ENCODE measurements at regions not wholly inside any gene's neighbourhood (a gene's known extent, or its start where the extent isn't known, plus 50 kb on each side); places are given as distances from the start of the nearest gene placed in this dataset.
"Not testable (repeated sequence)": the region's sequence is repeated elsewhere in the genome, so short reads cannot be mapped to it uniquely, and the experiment has no call there.

- CTCF ChIA-PET = not testable (repeated sequence)
These were observed 52.1 kb upstream of the FAM124A start for GRCh38 chr13:51170128-51170497.

DNA sequence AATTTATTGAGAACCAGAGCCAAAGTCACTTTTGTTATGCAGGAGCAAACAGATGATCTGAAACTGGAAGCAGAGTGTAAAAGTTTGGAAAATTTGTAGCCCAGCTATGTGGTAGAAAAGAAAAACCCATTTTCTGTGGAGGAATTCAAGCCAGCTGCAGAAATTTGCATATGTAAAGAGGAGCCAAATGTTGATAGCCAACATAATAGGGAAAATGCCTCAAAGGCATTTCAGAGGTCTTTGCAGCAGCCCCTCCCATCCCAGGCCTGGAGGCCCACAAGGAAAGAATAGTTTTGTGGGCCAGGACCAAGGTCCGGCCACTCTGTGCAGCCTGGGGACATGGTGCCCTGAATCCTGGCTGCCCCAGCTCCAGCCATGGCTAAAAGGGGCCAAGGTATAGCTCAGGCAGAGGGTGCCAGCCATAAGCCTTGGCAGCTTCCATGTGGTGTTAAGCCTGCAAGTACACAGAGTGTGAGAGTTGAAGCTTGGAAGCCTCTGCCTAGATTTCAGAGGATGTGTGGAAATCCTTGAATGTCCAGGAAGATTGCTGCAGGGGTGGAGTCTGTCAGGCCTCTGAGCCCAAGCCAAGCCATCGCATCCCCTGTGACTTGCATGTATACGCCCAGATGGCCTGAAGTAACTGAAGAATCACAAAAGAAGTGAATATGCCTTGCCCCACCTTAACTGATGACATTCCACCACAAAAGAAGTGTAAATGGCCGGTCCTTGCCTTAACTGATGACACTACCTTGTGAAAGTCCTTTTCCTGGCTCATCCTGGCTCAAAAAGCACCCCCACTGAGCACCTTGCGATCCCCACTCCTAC, 52.7 kb upstream of the FAM124A start:
- H3K27ac Mint-ChIP-seq, DNase-seq: not testable (repeated sequence)

More at GRCh38 chr13:51170128-51170497, 52.1 kb upstream of the FAM124A start:
- H3K27me3 Mint-ChIP-seq; H3K27ac Mint-ChIP-seq; H3K9me3 Mint-ChIP-seq; H3K4me1 Mint-ChIP-seq (ENCODE audit: low read depth); POLR2A ChIA-PET; ATAC-seq; H3K4me3 Mint-ChIP-seq; H3K36me3 Mint-ChIP-seq (ENCODE audit: low read depth); intact Hi-C loops (cut with micrococcal nuclease); DNase-seq: not testable (repeated sequence)

DNA sequence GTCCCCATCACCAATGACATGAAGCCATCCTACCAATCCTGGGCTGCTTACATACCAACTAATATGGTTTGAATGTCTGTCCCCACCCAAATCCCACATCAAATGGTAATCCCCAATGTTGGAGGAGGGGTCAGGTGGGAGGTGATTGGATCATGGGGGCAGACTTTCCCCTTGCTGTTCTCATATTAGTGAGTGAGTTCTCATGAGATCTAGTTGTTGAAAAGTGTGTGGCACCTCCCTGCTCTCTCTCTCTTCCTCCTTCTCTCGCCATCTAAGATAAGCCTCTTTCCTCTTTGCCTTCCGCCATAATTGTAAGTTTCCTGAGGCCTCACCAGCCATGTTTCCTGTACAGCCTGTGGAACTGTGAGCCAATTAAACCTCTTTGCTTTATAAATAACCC, 53.6 kb upstream of the FAM124A start:
- no peak overlapping the region for H3K27ac Mint-ChIP-seq
- no peaks in the 10 kb centered on the region for H3K9me3 Mint-ChIP-seq
- ATAC-seq (no peak), DNase-seq (no peak)
- H3K27me3 Mint-ChIP-seq = peaks cover 7% of the 10 kb centered on the region
- intact Hi-C loops (cut with micrococcal nuclease) = no loop called here
- TF ChIP-seq, protein P1, sequence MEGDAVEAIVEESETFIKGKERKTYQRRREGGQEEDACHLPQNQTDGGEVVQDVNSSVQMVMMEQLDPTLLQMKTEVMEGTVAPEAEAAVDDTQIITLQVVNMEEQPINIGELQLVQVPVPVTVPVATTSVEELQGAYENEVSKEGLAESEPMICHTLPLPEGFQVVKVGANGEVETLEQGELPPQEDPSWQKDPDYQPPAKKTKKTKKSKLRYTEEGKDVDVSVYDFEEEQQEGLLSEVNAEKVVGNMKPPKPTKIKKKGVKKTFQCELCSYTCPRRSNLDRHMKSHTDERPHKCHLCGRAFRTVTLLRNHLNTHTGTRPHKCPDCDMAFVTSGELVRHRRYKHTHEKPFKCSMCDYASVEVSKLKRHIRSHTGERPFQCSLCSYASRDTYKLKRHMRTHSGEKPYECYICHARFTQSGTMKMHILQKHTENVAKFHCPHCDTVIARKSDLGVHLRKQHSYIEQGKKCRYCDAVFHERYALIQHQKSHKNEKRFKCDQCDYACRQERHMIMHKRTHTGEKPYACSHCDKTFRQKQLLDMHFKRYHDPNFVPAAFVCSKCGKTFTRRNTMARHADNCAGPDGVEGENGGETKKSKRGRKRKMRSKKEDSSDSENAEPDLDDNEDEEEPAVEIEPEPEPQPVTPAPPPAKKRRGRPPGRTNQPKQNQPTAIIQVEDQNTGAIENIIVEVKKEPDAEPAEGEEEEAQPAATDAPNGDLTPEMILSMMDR (IDR thresholded peaks at IDR 0.05) = no peak
- H3K4me1 Mint-ChIP-seq (ENCODE audit: low read depth) = no peaks in the 10 kb centered on the region
- ChIA-PET CTCF (no interaction called here), POLR2A (no interaction called here)
- H3K36me3 Mint-ChIP-seq (ENCODE audit: low read depth) = no peaks in the 10 kb centered on the region
- H3K4me3 Mint-ChIP-seq = no peak overlapping the region

More for the DNA sequence above, 52.7 kb upstream of the FAM124A start:
- H3K4me1 Mint-ChIP-seq (ENCODE audit: low read depth); CTCF ChIA-PET; H3K4me3 Mint-ChIP-seq; H3K27me3 Mint-ChIP-seq; H3K9me3 Mint-ChIP-seq; intact Hi-C loops (cut with micrococcal nuclease); ATAC-seq; H3K36me3 Mint-ChIP-seq (ENCODE audit: low read depth); POLR2A ChIA-PET: not testable (repeated sequence)

GRCh38 chr13:51167393-51168191, 54.6 kb upstream of the FAM124A start:
- DNase-seq = no peak
- POLR2A ChIA-PET = no interaction called here
- Mint-ChIP-seq H3K27ac (no peak overlapping the region), H3K9me3 (no peaks in the 10 kb centered on the region), H3K4me1 (ENCODE audit: low read depth) (no peaks in the 10 kb centered on the region), H3K4me3 (no peak overlapping the region), H3K36me3 (ENCODE audit: low read depth) (no peaks in the 10 kb centered on the region), H3K27me3 (peaks cover 7% of the 10 kb centered on the region)
- TF ChIP-seq, protein P1 (IDR thresholded peaks at IDR 0.05) = no peak
- intact Hi-C loops (cut with micrococcal nuclease) = no loop called here
- CTCF ChIA-PET = no interaction called here
- ATAC-seq = no peak

- ChIA-PET POLR2A (interaction anchor here (0.6 kb wide), 1 partner anchor 14 kb away, joined by 4 read pairs; no protein-coding TSS in a partner anchor), CTCF (interaction anchor here (0.7 kb wide), 1 partner anchor 114 kb away, joined by 3 read pairs; no protein-coding TSS in a partner anchor)
These were observed 51.6 kb upstream of the C13orf42 start for GRCh38 chr13:51162701-51163100.

More at GRCh38 chr13:51162701-51163100, 51.6 kb upstream of the C13orf42 start:
- peaks cover 4% of the 10 kb centered on the region for H3K4me1 Mint-ChIP-seq (ENCODE audit: low read depth)
- H3K9me3 Mint-ChIP-seq = no peaks in the 10 kb centered on the region
- TF ChIP-seq, protein P1 (IDR thresholded peaks at IDR 0.05) = no peak
- no peak for ATAC-seq
- H3K4me3 Mint-ChIP-seq = no peak overlapping the region
- no peak overlapping the region for H3K27ac Mint-ChIP-seq
- no peaks in the 10 kb centered on the region for H3K36me3 Mint-ChIP-seq (ENCODE audit: low read depth)
- no peaks in the 10 kb centered on the region for H3K27me3 Mint-ChIP-seq
- intact Hi-C loops (cut with micrococcal nuclease) = no loop called here
- DNase-seq = no peak

Measured in activated CD8-positive, alpha-beta T cell treated with anti-CD3 and anti-CD28 coated beads for 36 hours (primary cell).